GM12878 (cell line): ENCODE measurements at regions not wholly inside any gene's neighbourhood (a gene's known extent, or its start where the extent isn't known, plus 50 kb on each side); places are given as distances from the start of the nearest gene placed in this dataset.

Experiments used
- ATAC-seq: fragments of 200-7000 bp; cut with Tn5 transposase; 3 replicates; pipeline ENCODE4 v1.9.1; 2020; ENCODE audit warnings: mild to moderate bottlenecking, moderate library complexity
- BruUV-seq: library from RNA; stranded (reverse); fragments of 400-500 nt; replicated peaks from 2 replicates; lab custom pipeline; 2021; lab: Mats Ljungman, UMichigan
- CTCF ChIA-PET: fragments of 300-600 bp; sonication (Branson Sonifier 250); formaldehyde crosslinking; extraction: SDS; loops from one replicate; lab custom pipeline; 2021; ENCODE audit warnings: inconsistent platforms; lab: Yijun Ruan, JAX
- POLR2A ChIA-PET: fragments of 350-600 bp; formaldehyde crosslinking; extraction: SDS; loops from one replicate; lab custom pipeline; 2021; ENCODE audit warnings: inconsistent platforms; lab: Charles Lee
- RAD21 ChIA-PET: fragments of 300-600 bp; sonication (Branson Sonifier 250); formaldehyde crosslinking; loops from one replicate; lab custom pipeline; 2023; ENCODE audit warnings: antibody characterized with exemption; ENCODE audit not compliant: unreplicated experiment; lab: Charles Lee
- SMC1A ChIA-PET: fragments of 300-600 bp; sonication (Branson Sonifier 250); formaldehyde crosslinking; loops from one replicate; lab custom pipeline; 2023; ENCODE audit not compliant: unreplicated experiment, uncharacterized antibody; lab: Charles Lee
- DNase-seq: peaks from one replicate; pipeline ENCODE4 v3.0.0-alpha.2; 2011; ENCODE audit warnings: low read depth, low spot score
- FAIRE-seq: peaks from 3 replicates; lab custom pipeline; 2011; peaks lifted over from hg19 to GRCh38; lab: Jason Lieb, UNC
- H2AFZ ChIP-seq: 2 replicates; pipeline ENCODE4 v1.6.0; 2011; ENCODE audit warnings: low read depth, low read length, control low read depth; ENCODE audit not compliant: control insufficient read depth
- H3K27ac ChIP-seq: 2 replicates; pipeline ENCODE4 v1.5.1; 2011; ENCODE audit warnings: control low read depth; ENCODE audit not compliant: control insufficient read depth, insufficient read depth
- H3K27me3 ChIP-seq, 2 experiments: replicated peaks in 1 of 2; 2 replicates each; pipeline versions ENCODE4 v1.6.0 to v1.6.1; 2011; ENCODE audit warnings: low read length in 1 of 2; ENCODE audit not compliant: control insufficient read depth in 2 of 2, insufficient read depth in 2 of 2
- H3K36me3 ChIP-seq, 2 experiments: 2 replicates each; pipeline ENCODE4 v1.5.1; 2011; ENCODE audit warnings: low read length in 1 of 2; ENCODE audit not compliant: control insufficient read depth in 2 of 2, insufficient read depth in 2 of 2
- H3K4me1 ChIP-seq: 2 replicates; pipeline ENCODE4 v1.6.1; 2011; ENCODE audit warnings: mild to moderate bottlenecking, low read length, moderate library complexity, mixed read lengths; ENCODE audit not compliant: control insufficient read depth, insufficient read depth
- H3K4me2 ChIP-seq: 2 replicates; pipeline ENCODE4 v1.6.0; 2011; ENCODE audit warnings: control low read depth; ENCODE audit not compliant: control insufficient read depth, insufficient read depth
- H3K4me3 ChIP-seq: fragments of 200-600 bp; sonication (generic); 2 replicates; pipeline ENCODE4 v1.5.1; 2016
- H3K79me2 ChIP-seq: 2 replicates; pipeline ENCODE4 v1.6.0; 2011; ENCODE audit warnings: low read length; ENCODE audit not compliant: control insufficient read depth, insufficient read depth
- H3K9ac ChIP-seq: 2 replicates; pipeline ENCODE4 v1.8.0; 2011; ENCODE audit warnings: low read length, control low read depth, mixed read lengths; ENCODE audit not compliant: control insufficient read depth, insufficient read depth
- H3K9me3 ChIP-seq: replicated peaks from 3 replicates; pipeline ENCODE4 v1.5.1; 2011; ENCODE audit warnings: mild to moderate bottlenecking, low read length; ENCODE audit not compliant: control insufficient read depth, insufficient read depth
- H4K20me1 ChIP-seq: 2 replicates; pipeline ENCODE4 v1.6.0; 2011; ENCODE audit not compliant: control insufficient read depth, insufficient read depth
- ATF7 ChIP-seq: fragments of 450-650 bp; IDR thresholded peaks from 2 replicates; pipeline ENCODE4 v1.6.1; 2016; ENCODE audit warnings: low read depth, mild to moderate bottlenecking
- BCL11A ChIP-seq: IDR thresholded peaks from 2 replicates; pipeline ENCODE4 v1.6.1; 2011; ENCODE audit warnings: low read depth, low read length
- CHD1 ChIP-seq: IDR thresholded peaks from 2 replicates; pipeline ENCODE4 v1.6.1; 2012; ENCODE audit warnings: low read depth, low read length, improper control_type of control experiment
- CHD4 ChIP-seq: fragments of 200-600 bp; sonication (generic); IDR thresholded peaks from 2 replicates; pipeline ENCODE4 v1.6.1; 2016; ENCODE audit warnings: mild to moderate bottlenecking
- CREB1 ChIP-seq: IDR thresholded peaks from 2 replicates; pipeline ENCODE4 v1.6.1; 2012; ENCODE audit warnings: low read depth, mild to moderate bottlenecking, inconsistent platforms
- ETV6 ChIP-seq, 2 experiments: fragments of 450-650 bp in 1 of 2; IDR thresholded peaks in 1 of 2; conservative IDR thresholded peaks in 1 of 2; 2 replicates each; pipeline ENCODE4 v1.6.1; 2014; ENCODE audit warnings: antibody characterized with exemption in 1 of 2, borderline replicate concordance in 1 of 2, low read depth in 1 of 2, mild to moderate bottlenecking in 1 of 2, moderate library complexity in 1 of 2
- MEF2B ChIP-seq: fragments of 450-650 bp; IDR thresholded peaks from 2 replicates; pipeline ENCODE4 v1.6.1; 2018; ENCODE audit warnings: mild to moderate bottlenecking, moderate library complexity; ENCODE audit not compliant: partially characterized antibody, poor library complexity, severe bottlenecking
- NFXL1 ChIP-seq: fragments of 450-650 bp; IDR thresholded peaks from 2 replicates; pipeline ENCODE4 v1.6.1; 2017; ENCODE audit warnings: antibody characterized with exemption, mild to moderate bottlenecking, borderline replicate concordance
- NKRF ChIP-seq: fragments of 450-650 bp; conservative IDR thresholded peaks from 2 replicates; pipeline ENCODE4 v1.6.1; 2017; ENCODE audit warnings: mild to moderate bottlenecking, moderate library complexity
- PAX5 ChIP-seq: IDR thresholded peaks from 2 replicates; pipeline ENCODE4 v1.6.1; 2011; ENCODE audit warnings: low read depth, low read length, borderline replicate concordance
- RAD51 ChIP-seq: fragments of 450-650 bp; IDR thresholded peaks from 2 replicates; pipeline ENCODE4 v1.6.1; 2016; ENCODE audit warnings: moderate library complexity, mild to moderate bottlenecking, inconsistent platforms
- RBBP5 ChIP-seq: fragments of 200-600 bp; sonication (generic); conservative IDR thresholded peaks from 2 replicates; pipeline ENCODE4 v1.6.1; 2016
- RELB ChIP-seq: fragments of 450-650 bp; IDR thresholded peaks from 2 replicates; pipeline ENCODE4 v1.6.1; 2017; ENCODE audit warnings: low read depth, mild to moderate bottlenecking, moderate library complexity
- SPI1 ChIP-seq: IDR thresholded peaks from 2 replicates; pipeline ENCODE4 v1.6.1; 2011; ENCODE audit warnings: low read depth, mild to moderate bottlenecking, low read length, moderate library complexity, borderline replicate concordance; ENCODE audit not compliant: insufficient read depth
- SREBF2 ChIP-seq: IDR thresholded peaks from 2 replicates; pipeline ENCODE4 v1.6.1; 2012; ENCODE audit warnings: mild to moderate bottlenecking, low read length
- STAT1 ChIP-seq: fragments of 450-650 bp; conservative IDR thresholded peaks from 2 replicates; pipeline ENCODE4 v1.6.1; 2014; ENCODE audit warnings: antibody characterized with exemption, mild to moderate bottlenecking
- SUZ12 ChIP-seq: fragments of 200-600 bp; sonication (generic); IDR thresholded peaks from one replicate; pipeline ENCODE4 v1.6.1; 2018; ENCODE audit warnings: antibody characterized with exemption, mild to moderate bottlenecking; ENCODE audit not compliant: unreplicated experiment
- ZNF622 ChIP-seq: fragments of 450-650 bp; IDR thresholded peaks from 2 replicates; pipeline ENCODE4 v1.6.1; 2017; ENCODE audit warnings: mild to moderate bottlenecking, inconsistent platforms
- WGBS: methylation state at CpG from one replicate; pipeline ENCODE4 v1.1.6; 2016; ENCODE audit warnings: low lambda C conversion rate; ENCODE audit not compliant: insufficient replicate concordance, insufficient coverage; ENCODE audit errors: missing lambda C conversion rate; 5-methylcytosine and 5-hydroxymethylcytosine counted together
- in situ Hi-C: fragments of 300-500 bp; cut with MboI; formaldehyde crosslinking; loops from 9 replicates; pipeline ENCODE4 v1.14.3; 2018; ENCODE audit warnings: mixed read lengths
- intact Hi-C: fragments of 100-400 bp; cut with micrococcal nuclease; formaldehyde crosslinking; loops from one replicate; pipeline ENCODE4 v1.14.2; 2022; ENCODE audit not compliant: unreplicated experiment

- Histone ChIP-seq H3K4me1 (no peaks in the 10 kb centered on the region), H4K20me1 (no peaks in the 10 kb centered on the region), H3K9me3 (no peaks in the 10 kb centered on the region), H3K4me3 (no peak overlapping the region), H3K27ac (no peak overlapping the region), H3K9ac (no peak overlapping the region), H3K27me3 (0 out of 4 replicates have a peak, but pooled peaks cover 0 to 2% of the 10 kb centered on the region in 2 experiments), H3K36me3 (no peaks in the 10 kb centered on the region), H3K79me2 (no peaks in the 10 kb centered on the region), H2AFZ (no peak overlapping the region), H3K4me2 (no peak overlapping the region)
- intact Hi-C loops (no loop called here), in situ Hi-C loops (no loop called here)
- no peak for ATAC-seq
- TF ChIP-seq ATF7 = no peak
- TF ChIP-seq STAT1 = no peak
- TF ChIP-seq ZNF622 = no peak
- no peak for TF ChIP-seq ETV6 (conservative IDR thresholded peaks at IDR 0.05 in 1 of 2, IDR thresholded peaks at IDR 0.05 in 1 of 2; ENCODE audit: borderline replicate concordance in 1 of 2, low read depth in 1 of 2)
- no peak for TF ChIP-seq PAX5
- no peak for TF ChIP-seq CREB1
- no peak for TF ChIP-seq SREBF2
- TF ChIP-seq CHD4 = no peak
- TF ChIP-seq RAD51 = no peak
- TF ChIP-seq NKRF = no peak
- no peak for TF ChIP-seq NFXL1
- TF ChIP-seq BCL11A = no peak
- TF ChIP-seq CHD1 = no peak
- TF ChIP-seq RBBP5 = no peak
- TF ChIP-seq MEF2B = no peak
- TF ChIP-seq RELB = no peak
- TF ChIP-seq SUZ12 = no peak
- no peak for TF ChIP-seq SPI1
- no TSS peak for BruUV-seq
- ChIA-PET SMC1A (no interaction called here), CTCF (no interaction called here), POLR2A (no interaction called here), RAD21 (no interaction called here)
- 2% methylated on average over 3 of the region's 3 CpGs for WGBS
- no peak for FAIRE-seq
- DNase-seq = no peak
Observed at GRCh38 chr4:164442180-164442579, 311.8 kb upstream of the SMIM31 start.
